Upper lobe of left lung (tissue), 4 donors: ENCODE measurements at regions not wholly inside any gene's neighbourhood (a gene's known extent, or its start where the extent isn't known, plus 50 kb on each side); places are given as distances from the start of the nearest gene placed in this dataset.

Experiments used
- CTCF ChIP-seq, 6 experiments: fragments of 450-650 bp in 4 of 6; fragments of 200-600 bp in 2 of 6; sonication (generic) in 2 of 6; IDR thresholded peaks; one replicate each; pipeline ENCODE4 v1.5.1; 2016 to 2019; ENCODE audit warnings: antibody characterized with exemption in 6 of 6
- EP300 ChIP-seq, 4 donors: sonication (generic); formaldehyde crosslinking; IDR thresholded peaks; one replicate each; pipeline ENCODE4 v1.5.1; 2017; ENCODE audit warnings: antibody characterized with exemption in 4 of 4, control low read depth in 2 of 4
- POLR2A ChIP-seq, 4 donors: fragments of 450-650 bp; IDR thresholded peaks; one replicate each; pipeline ENCODE4 v1.5.1; 2016 to 2017; ENCODE audit warnings: antibody characterized with exemption in 4 of 4, mild to moderate bottlenecking in 2 of 4

- TF ChIP-seq CTCF (IDR thresholded peaks at IDR 0.05): no peak
- TF ChIP-seq POLR2A (IDR thresholded peaks at IDR 0.05): no peak
- no peak for TF ChIP-seq EP300 (IDR thresholded peaks at IDR 0.05)
These were observed 542.5 kb upstream of the PTGER4 start for GRCh38 chr5:40137223-40137622.
